Neural progenitor cell (in vitro differentiated cells): ENCODE measurements at regions not wholly inside any gene's neighbourhood (a gene's known extent, or its start where the extent isn't known, plus 50 kb on each side); places are given as distances from the start of the nearest gene placed in this dataset.
"Not testable (repeated sequence)": the region's sequence is repeated elsewhere in the genome, so short reads cannot be mapped to it uniquely, and the experiment has no call there.

Source experiments
- DNase-seq: peaks from one replicate; pipeline ENCODE4 v3.0.0-alpha.2; 2016; ENCODE audit warnings: low spot score
- H2AFZ ChIP-seq: fragments of 200-600 bp; sonication (generic); replicated peaks from 2 replicates; pipeline ENCODE4 v1.6.1; 2016; ENCODE audit warnings: antibody characterized with exemption
- H3F3A ChIP-seq: fragments of 200-600 bp; sonication (generic); 2 replicates; pipeline ENCODE4 v1.6.1; 2016; ENCODE audit warnings: antibody characterized with exemption, low read depth
- H3K27ac ChIP-seq: fragments of 200-600 bp; sonication (generic); 2 replicates; pipeline ENCODE4 v1.5.1; 2016; ENCODE audit warnings: mild to moderate bottlenecking
- H3K27me3 ChIP-seq: fragments of 200-600 bp; sonication (generic); 2 replicates; pipeline ENCODE4 v1.6.1; 2016; ENCODE audit warnings: mild to moderate bottlenecking, moderate library complexity
- H3K36me3 ChIP-seq: fragments of 200-600 bp; sonication (generic); 2 replicates; pipeline ENCODE4 v1.5.1; 2016
- H3K4me1 ChIP-seq: fragments of 200-600 bp; sonication (generic); 2 replicates; pipeline ENCODE4 v1.6.1; 2016; ENCODE audit warnings: mixed run types
- H3K4me2 ChIP-seq: fragments of 200-600 bp; sonication (generic); 2 replicates; pipeline ENCODE4 v1.6.1; 2016
- H3K4me3 ChIP-seq: fragments of 200-600 bp; sonication (generic); 2 replicates; pipeline ENCODE4 v1.5.1; 2016
- H3K79me2 ChIP-seq: fragments of 200-600 bp; sonication (generic); 2 replicates; pipeline ENCODE4 v1.6.1; 2016; ENCODE audit warnings: low read depth
- H3K9ac ChIP-seq: fragments of 200-600 bp; sonication (generic); 2 replicates; pipeline ENCODE4 v1.6.1; 2016
- H3K9me3 ChIP-seq: fragments of 200-600 bp; sonication (generic); 2 replicates; pipeline ENCODE4 v1.5.1; 2016; ENCODE audit warnings: low read depth
- H4K20me1 ChIP-seq: fragments of 200-600 bp; sonication (generic); 2 replicates; pipeline ENCODE4 v1.6.1; 2016; ENCODE audit warnings: low read depth
- H3K27ac Mint-ChIP-seq: 3 replicates; pipeline ENCODE4 v1.8.0; 2021; ENCODE audit warnings: mixed read lengths
- H3K27me3 Mint-ChIP-seq: 2 replicates; pipeline ENCODE4 v1.8.0; 2022; ENCODE audit warnings: low read depth, mild to moderate bottlenecking, inconsistent platforms, moderate library complexity, mixed read lengths; ENCODE audit not compliant: insufficient read depth
- H3K36me3 Mint-ChIP-seq: 3 replicates; pipeline ENCODE4 v1.8.0; 2021; ENCODE audit warnings: mixed read lengths
- H3K4me1 Mint-ChIP-seq: 3 replicates; pipeline ENCODE4 v1.8.0; 2021; ENCODE audit warnings: mixed read lengths
- H3K4me3 Mint-ChIP-seq: 3 replicates; pipeline ENCODE4 v1.8.0; 2021; ENCODE audit warnings: mild to moderate bottlenecking, moderate library complexity, mixed read lengths
- H3K9me3 Mint-ChIP-seq: 3 replicates; pipeline ENCODE4 v1.8.0; 2020; ENCODE audit warnings: mixed read lengths
- EZH2 ChIP-seq: fragments of 200-600 bp; sonication (generic); IDR thresholded peaks from 2 replicates; pipeline ENCODE4 v1.6.1; 2017; ENCODE audit warnings: antibody characterized with exemption, mild to moderate bottlenecking, moderate library complexity
- EZH2phosphoT487 ChIP-seq: fragments of 200-600 bp; sonication (generic); IDR thresholded peaks from 2 replicates; pipeline ENCODE4 v1.6.1; 2017; ENCODE audit warnings: antibody characterized with exemption
- TF ChIP-seq, protein P1 (sequence below): fragments of 200-600 bp; sonication (generic); IDR thresholded peaks from 2 replicates; pipeline ENCODE4 v1.5.1; 2017; ENCODE audit warnings: antibody characterized with exemption, mild to moderate bottlenecking

GRCh38 chr14:105645389-105645788 is 119.0 kb downstream of the TMEM121 start:
- peaks cover 43% of the 10 kb centered on the region for H3K9me3 Mint-ChIP-seq
- H3K27me3 Mint-ChIP-seq, result peaks cover 11% of the 10 kb centered on the region
- H3K4me3 ChIP-seq, H4K20me1 ChIP-seq, H3K36me3 Mint-ChIP-seq, DNase-seq, H3K4me2 ChIP-seq, H3K4me3 Mint-ChIP-seq, H3K36me3 ChIP-seq, H2AFZ ChIP-seq, H3K4me1 ChIP-seq, H3K27ac Mint-ChIP-seq, H3K27ac ChIP-seq, H3K9ac ChIP-seq, H3K9me3 ChIP-seq, H3K79me2 ChIP-seq, H3F3A ChIP-seq, H3K4me1 Mint-ChIP-seq, H3K27me3 ChIP-seq: not testable (repeated sequence)

DNA sequence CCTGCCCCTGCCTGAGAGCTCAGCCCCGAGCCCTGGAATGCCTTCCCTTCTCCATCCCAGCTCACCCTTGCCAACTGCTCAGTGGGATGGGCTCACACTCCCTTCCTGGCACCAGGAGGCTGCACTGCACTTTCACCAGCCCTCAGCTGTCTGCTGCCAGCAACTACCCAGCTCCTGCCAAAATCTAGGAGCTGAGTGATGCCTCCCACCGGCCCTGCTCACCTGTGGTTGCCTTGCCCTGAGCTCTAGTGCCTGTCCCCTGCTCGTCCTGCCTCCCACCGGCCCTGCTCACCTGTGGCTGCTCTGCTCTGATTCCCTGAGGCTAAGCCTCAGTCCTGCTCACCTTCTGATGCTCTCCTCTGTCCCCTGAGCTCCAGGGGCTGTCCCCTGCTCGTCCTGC is 119.8 kb downstream of the TMEM121 start:
- no peak overlapping the region for H3K4me3 Mint-ChIP-seq
- H3K4me1 Mint-ChIP-seq, result no peaks in the 10 kb centered on the region
- no peaks in the 10 kb centered on the region for H3K27me3 ChIP-seq
- H3K9ac ChIP-seq, result no peak overlapping the region
- no peak overlapping the region for H2AFZ ChIP-seq
- H3K27ac Mint-ChIP-seq, result no peak overlapping the region
- H3K79me2 ChIP-seq, result no peaks in the 10 kb centered on the region
- DNase-seq, result no peak
- peaks cover 42% of the 10 kb centered on the region for H3K9me3 Mint-ChIP-seq
- peaks cover 3% of the 10 kb centered on the region for H3K9me3 ChIP-seq
- H4K20me1 ChIP-seq, result no peaks in the 10 kb centered on the region
- no peaks in the 10 kb centered on the region for H3K36me3 ChIP-seq
- H3K4me1 ChIP-seq, result no peaks in the 10 kb centered on the region
- TF ChIP-seq EZH2 (no peak), EZH2phosphoT487 (no peak)
- TF ChIP-seq, protein P1, sequence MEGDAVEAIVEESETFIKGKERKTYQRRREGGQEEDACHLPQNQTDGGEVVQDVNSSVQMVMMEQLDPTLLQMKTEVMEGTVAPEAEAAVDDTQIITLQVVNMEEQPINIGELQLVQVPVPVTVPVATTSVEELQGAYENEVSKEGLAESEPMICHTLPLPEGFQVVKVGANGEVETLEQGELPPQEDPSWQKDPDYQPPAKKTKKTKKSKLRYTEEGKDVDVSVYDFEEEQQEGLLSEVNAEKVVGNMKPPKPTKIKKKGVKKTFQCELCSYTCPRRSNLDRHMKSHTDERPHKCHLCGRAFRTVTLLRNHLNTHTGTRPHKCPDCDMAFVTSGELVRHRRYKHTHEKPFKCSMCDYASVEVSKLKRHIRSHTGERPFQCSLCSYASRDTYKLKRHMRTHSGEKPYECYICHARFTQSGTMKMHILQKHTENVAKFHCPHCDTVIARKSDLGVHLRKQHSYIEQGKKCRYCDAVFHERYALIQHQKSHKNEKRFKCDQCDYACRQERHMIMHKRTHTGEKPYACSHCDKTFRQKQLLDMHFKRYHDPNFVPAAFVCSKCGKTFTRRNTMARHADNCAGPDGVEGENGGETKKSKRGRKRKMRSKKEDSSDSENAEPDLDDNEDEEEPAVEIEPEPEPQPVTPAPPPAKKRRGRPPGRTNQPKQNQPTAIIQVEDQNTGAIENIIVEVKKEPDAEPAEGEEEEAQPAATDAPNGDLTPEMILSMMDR, result no peak
- peaks cover 11% of the 10 kb centered on the region for H3K27me3 Mint-ChIP-seq
- H3K4me3 ChIP-seq, result no peak overlapping the region
- H3K27ac ChIP-seq, result no peak overlapping the region
- H3F3A ChIP-seq, result peaks cover 5% of the 10 kb centered on the region
- H3K4me2 ChIP-seq, result no peak overlapping the region
- no peaks in the 10 kb centered on the region for H3K36me3 Mint-ChIP-seq

DNA sequence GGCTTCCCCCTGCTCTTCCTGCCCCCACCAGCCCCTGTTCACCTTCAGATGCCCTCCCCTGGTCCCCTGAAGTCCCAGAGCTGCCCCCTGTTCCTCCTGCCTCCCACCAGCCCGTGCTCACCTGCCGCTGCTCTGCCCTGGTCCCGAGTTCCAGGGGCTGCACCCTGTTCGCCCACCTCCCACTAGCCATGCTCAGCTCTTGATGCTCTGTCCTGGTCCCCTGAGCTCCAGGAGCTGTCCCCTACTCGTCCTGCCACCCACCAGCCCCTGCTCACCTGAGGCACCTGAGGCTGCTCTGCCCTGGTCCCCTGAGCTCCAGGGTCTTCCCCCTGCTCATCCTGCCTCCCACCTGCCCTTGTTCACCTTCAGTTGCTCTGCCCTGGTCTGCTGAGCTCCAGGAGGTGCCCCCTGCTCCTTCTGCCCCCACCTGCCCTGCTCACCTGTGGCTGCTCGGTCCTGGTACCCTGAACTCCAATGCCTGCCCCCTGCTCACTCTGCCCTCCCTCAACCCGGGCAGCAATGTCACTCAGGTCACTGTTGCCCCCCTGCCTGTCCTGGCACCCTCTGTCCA is 120.4 kb downstream of the TMEM121 start:
- H3K27me3 ChIP-seq, H3K4me1 Mint-ChIP-seq, H3K4me3 ChIP-seq, H3K4me1 ChIP-seq, H3K36me3 Mint-ChIP-seq, H2AFZ ChIP-seq, H3K27ac Mint-ChIP-seq, H3K27ac ChIP-seq, H3K9ac ChIP-seq, H3F3A ChIP-seq, H3K9me3 ChIP-seq, H4K20me1 ChIP-seq, H3K36me3 ChIP-seq, H3K4me2 ChIP-seq, H3K79me2 ChIP-seq, DNase-seq, H3K4me3 Mint-ChIP-seq: not testable (repeated sequence)
- Mint-ChIP-seq H3K9me3 (peaks cover 41% of the 10 kb centered on the region), H3K27me3 (peaks cover 11% of the 10 kb centered on the region)

DNA sequence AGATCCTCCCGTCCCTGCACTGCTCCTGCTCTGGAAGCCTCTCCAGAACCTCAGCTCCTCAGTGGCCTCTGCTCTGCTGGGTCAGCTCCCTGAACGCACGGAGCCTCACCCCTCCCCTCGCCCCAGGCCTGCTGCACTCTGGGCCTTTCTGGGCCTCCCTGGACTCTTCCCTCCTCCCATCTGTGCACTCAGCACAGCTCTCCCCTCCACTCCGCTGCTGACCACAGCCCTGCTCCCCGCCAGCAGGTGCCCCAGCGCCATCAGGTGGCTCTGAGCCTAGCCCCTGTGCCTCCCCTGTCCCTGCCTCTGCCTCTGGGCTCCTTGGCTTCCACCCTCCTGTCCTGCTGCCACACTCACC is 121.0 kb downstream of the TMEM121 start:
- DNase-seq, H3K36me3 ChIP-seq, H3K4me3 ChIP-seq, H3K27ac Mint-ChIP-seq, H3K79me2 ChIP-seq, H3K4me1 Mint-ChIP-seq, H3K27ac ChIP-seq, H3F3A ChIP-seq, H3K9me3 ChIP-seq, H4K20me1 ChIP-seq, H3K27me3 ChIP-seq, H3K4me1 ChIP-seq, H3K9ac ChIP-seq, H3K36me3 Mint-ChIP-seq, H2AFZ ChIP-seq, H3K4me3 Mint-ChIP-seq, H3K4me2 ChIP-seq: not testable (repeated sequence)
- Mint-ChIP-seq H3K27me3 (peaks cover 11% of the 10 kb centered on the region), H3K9me3 (peaks cover 42% of the 10 kb centered on the region)

DNA sequence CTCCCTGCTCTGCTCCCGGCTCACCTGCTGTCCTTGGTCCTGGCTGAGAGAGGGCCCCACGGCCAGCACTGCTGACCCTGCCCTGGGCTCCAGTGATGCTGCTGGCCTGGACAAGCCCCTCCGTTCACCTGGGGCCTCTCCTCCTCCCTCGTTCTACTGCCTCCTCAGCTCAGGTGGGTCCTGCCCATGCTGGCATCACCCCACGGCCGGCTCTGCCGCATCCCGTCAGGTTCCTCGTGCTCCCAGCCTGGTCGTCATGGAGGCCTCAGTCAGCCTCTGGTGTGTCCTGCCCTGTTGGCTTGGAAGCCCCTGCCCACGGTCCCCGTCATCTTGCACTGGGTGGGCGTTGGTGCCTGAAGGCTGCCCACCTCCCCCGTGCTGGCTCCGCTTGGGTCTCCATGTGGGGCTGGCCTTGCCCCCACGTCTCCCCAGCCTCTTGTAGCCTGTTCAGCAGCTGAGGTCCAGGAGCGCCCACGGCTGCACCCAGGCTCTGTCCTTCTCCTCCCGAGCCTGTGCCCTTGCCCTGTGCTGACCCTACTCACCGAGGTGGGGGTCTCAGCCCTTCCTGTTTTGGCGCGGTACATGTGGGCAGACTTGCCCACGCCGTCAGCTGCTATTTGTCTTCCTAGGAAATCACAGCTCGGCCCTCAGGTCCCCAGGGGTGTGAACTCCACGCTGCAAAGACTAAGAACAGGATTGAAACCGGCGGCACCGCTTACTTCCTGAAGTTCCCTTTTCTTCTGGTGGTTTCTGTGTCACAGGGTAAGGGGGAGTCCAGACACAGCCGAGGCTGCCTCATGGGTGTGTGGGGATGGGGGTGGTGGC is 121.6 kb downstream of the TMEM121 start:
- peaks cover 43% of the 10 kb centered on the region for H3K9me3 Mint-ChIP-seq
- no peak overlapping the region for H3K9ac ChIP-seq
- no peak overlapping the region for H3K27ac Mint-ChIP-seq
- no peak overlapping the region for H2AFZ ChIP-seq
- peaks cover 3% of the 10 kb centered on the region for H3K9me3 ChIP-seq
- H4K20me1 ChIP-seq, result no peaks in the 10 kb centered on the region
- no peak overlapping the region for H3K4me3 Mint-ChIP-seq
- peaks cover 11% of the 10 kb centered on the region for H3K27me3 Mint-ChIP-seq
- H3K4me1 Mint-ChIP-seq, result no peaks in the 10 kb centered on the region
- TF ChIP-seq EZH2, result no peak
- no peak for TF ChIP-seq EZH2phosphoT487
- TF ChIP-seq, protein P1, result no peak
- no peaks in the 10 kb centered on the region for H3K36me3 ChIP-seq
- no peaks in the 10 kb centered on the region for H3K4me1 ChIP-seq
- H3K36me3 Mint-ChIP-seq, result peaks cover 2% of the 10 kb centered on the region
- H3K79me2 ChIP-seq, result no peaks in the 10 kb centered on the region
- no peak overlapping the region for H3K4me3 ChIP-seq
- H3F3A ChIP-seq, result peaks cover 5% of the 10 kb centered on the region
- H3K27me3 ChIP-seq, result no peaks in the 10 kb centered on the region
- H3K4me2 ChIP-seq, result no peak overlapping the region
- no peak overlapping the region for H3K27ac ChIP-seq
- DNase-seq, result no peak

DNA sequence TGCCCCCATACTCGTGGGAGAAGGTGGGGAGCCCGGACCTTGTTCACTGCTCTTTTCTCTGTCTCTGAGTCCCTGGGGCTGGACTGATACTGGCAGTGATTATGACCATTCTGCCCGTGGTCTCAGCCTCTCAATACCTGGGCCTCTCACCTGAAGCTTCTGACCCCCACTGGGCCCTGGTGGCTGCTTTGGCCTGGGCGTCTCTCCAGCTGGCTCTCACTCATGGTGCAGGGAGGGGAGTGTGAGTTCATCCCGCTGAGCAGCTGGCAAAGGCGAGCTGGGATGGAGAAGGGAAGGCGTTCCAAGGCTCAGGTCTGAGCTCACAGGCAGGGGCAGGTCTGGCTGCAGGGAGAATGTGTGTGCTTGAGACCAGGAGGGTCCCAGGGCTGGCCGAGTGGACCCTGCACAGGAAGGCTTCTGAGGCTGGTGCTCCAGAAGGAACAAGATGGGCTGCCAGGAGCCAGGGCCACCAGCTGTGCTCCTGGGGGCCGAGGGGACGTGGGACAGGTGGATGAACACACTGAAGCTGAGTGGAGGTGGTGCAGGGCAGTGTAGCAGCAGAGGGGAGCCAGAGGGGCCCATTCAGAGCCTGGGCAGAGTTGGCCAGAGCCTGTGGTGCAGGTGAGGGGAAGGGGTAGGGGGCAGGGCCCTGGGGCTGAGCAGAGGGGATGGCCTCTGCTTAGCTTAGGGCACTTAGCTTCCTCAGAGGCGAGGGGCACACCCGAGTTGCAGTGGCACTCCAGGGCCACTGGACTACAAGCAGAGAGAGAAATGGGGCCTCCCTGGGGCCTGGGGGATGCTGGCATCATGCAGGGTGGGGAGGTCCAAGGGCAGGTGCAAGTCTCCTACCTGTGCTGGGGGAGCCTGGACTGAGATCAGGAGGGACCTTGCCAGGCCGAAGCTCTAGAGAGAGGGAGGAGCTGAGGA is 122.5 kb downstream of the TMEM121 start:
- not testable (repeated sequence) for H3K27me3 ChIP-seq, H3K79me2 ChIP-seq, H3K4me1 ChIP-seq, H3F3A ChIP-seq, H2AFZ ChIP-seq, H3K9me3 ChIP-seq, H3K36me3 Mint-ChIP-seq, H4K20me1 ChIP-seq, H3K27ac Mint-ChIP-seq, H3K4me3 ChIP-seq, H3K27ac ChIP-seq, DNase-seq, H3K4me1 Mint-ChIP-seq, H3K36me3 ChIP-seq, H3K4me2 ChIP-seq, H3K27me3 Mint-ChIP-seq, H3K4me3 Mint-ChIP-seq, H3K9ac ChIP-seq
- H3K9me3 Mint-ChIP-seq, result peaks cover 44% of the 10 kb centered on the region
